ENCODE measurements at regions not wholly inside any gene's neighbourhood (a gene's known extent, or its start where the extent isn't known, plus 50 kb on each side); places are given as distances from the start of the nearest gene placed in this dataset.

DNA sequence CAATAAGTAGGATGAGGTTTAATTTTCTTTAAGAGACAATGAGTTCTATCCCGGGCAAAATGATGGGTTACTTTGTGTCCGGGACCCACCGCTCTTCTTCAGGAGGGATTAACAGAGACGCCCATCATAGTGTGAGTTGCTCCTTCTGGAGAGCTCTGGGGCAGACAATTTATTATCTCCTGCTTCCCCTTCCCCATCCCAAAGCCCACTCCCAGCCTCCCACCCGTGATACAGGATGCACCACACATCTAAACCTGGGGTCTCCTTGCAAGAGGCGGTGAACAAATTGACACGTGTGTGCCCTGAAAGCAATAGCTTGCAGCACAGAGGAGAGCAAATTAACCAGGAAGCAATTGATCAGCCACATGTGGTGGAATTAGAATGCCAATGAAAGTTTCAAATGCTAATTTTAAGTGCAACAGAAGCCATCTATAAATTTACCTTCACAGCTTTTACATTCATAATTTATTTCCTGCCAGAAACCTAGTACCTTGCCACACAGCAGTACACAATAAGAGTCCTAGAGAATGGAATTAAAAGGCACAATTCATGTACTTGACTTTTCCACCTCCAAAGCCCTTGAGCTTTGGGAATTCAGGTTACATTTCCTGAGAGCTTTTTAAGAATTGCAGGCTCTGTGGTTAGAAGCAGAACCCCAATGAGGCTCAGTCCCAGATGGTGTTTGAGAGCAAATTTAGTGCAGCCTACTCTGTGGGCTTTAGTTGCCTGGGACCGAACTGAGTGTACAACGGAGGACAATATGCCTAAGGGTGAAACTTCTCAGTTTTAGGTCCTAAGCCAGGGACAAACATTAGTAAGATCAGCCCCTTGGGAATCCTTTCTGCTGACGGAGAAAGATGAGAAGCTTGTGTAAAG, 399.6 kb downstream of the MED10 start:
- Histone ChIP-seq H3K27me3 (ENCODE audit: control insufficient read depth, insufficient read depth, low read length) (no peaks in the 10 kb centered on the region), H3K27ac (ENCODE audit: low read depth, low read length) (no peak overlapping the region), H3K4me1 (ENCODE audit: control insufficient read depth, insufficient read depth, low read length) (no peaks in the 10 kb centered on the region), H3K36me3 (ENCODE audit: control insufficient read depth, insufficient read depth, low read length) (no peaks in the 10 kb centered on the region), H3K9ac (ENCODE audit: low read length) (no peak overlapping the region), H3K4me3 (ENCODE audit: low read length) (no peak overlapping the region)

DNA sequence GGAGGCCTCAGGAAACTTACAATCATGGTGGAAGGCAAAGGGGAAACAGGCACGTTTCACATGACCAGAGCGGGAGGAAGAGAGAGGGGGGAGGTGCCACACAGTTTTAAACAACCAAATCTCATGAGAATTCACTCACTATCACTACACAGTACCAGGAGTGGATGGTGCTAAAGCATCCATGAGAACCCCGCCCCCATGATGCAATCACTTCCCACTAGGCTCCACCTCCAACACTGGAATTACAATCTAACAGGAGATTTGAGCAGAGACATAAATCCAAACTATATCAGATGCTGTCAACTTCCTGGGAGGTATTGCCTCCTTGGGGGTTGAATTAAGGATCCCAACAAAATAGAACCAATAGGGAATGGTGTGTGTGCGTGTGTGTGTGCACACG, 407.1 kb downstream of the MED10 start:
- Histone ChIP-seq H3K4me1 (ENCODE audit: control insufficient read depth, insufficient read depth, low read length) (no peaks in the 10 kb centered on the region), H3K9ac (ENCODE audit: low read length) (no peak overlapping the region), H3K27me3 (ENCODE audit: control insufficient read depth, insufficient read depth, low read length) (no peaks in the 10 kb centered on the region), H3K27ac (ENCODE audit: low read depth, low read length) (no peak overlapping the region), H3K4me3 (ENCODE audit: low read length) (no peak overlapping the region), H3K36me3 (ENCODE audit: control insufficient read depth, insufficient read depth, low read length) (no peaks in the 10 kb centered on the region)

DNA sequence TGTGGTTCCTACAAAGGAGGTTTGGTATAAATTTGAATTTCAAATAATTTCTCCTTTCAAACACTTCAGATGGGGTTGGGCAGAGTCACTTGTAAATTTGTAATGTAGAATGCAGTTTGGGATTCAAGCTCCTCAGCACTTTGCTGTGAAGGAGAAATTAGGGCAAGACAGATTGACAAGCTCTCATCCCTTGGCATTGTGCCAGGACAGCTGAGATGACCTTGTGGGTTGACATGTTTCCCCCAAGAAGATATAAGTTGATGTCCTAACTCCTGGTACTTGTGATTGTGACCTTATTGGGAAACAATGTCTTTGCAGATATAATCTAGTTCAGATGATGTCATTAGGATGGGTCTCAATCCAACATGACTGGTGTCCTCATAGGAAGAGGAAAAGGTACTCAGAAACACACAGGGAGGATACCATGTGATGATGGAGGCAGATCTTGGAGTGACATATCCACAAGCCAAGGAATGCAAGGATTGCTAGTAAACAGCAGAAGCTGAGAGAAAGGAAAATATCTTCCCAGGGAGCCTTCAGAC, 408.3 kb downstream of the MED10 start:
- Histone ChIP-seq H3K36me3 (ENCODE audit: control insufficient read depth, insufficient read depth, low read length) (no peaks in the 10 kb centered on the region), H3K9ac (ENCODE audit: low read length) (no peak overlapping the region), H3K4me1 (ENCODE audit: control insufficient read depth, insufficient read depth, low read length) (no peaks in the 10 kb centered on the region), H3K27ac (ENCODE audit: low read depth, low read length) (no peak overlapping the region), H3K4me3 (ENCODE audit: low read length) (no peak overlapping the region), H3K27me3 (ENCODE audit: control insufficient read depth, insufficient read depth, low read length) (no peaks in the 10 kb centered on the region)

DNA sequence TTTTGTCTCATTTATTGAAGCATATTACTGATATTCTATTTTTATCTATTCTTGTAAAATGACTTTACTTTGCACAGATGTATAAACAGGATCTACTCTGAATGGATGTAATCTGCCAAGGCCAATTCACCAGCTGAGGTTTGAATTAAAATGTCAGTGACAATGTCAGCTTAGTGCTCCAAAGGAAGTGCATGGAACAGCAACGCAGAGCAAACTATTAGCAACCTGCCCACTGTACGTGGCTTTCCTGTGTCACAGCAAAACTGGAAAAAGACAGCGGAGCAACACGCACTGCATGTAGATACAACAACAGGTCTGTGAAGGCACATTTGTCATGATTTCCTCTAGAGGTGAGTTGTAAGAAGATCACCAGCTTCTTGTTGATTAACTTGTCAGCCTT, 409.4 kb downstream of the MED10 start:
- Histone ChIP-seq H3K4me3 (ENCODE audit: low read length) (no peak overlapping the region), H3K4me1 (ENCODE audit: control insufficient read depth, insufficient read depth, low read length) (no peaks in the 10 kb centered on the region), H3K27me3 (ENCODE audit: control insufficient read depth, insufficient read depth, low read length) (no peaks in the 10 kb centered on the region), H3K27ac (ENCODE audit: low read depth, low read length) (no peak overlapping the region), H3K36me3 (ENCODE audit: control insufficient read depth, insufficient read depth, low read length) (no peaks in the 10 kb centered on the region), H3K9ac (ENCODE audit: low read length) (no peak overlapping the region)

DNA sequence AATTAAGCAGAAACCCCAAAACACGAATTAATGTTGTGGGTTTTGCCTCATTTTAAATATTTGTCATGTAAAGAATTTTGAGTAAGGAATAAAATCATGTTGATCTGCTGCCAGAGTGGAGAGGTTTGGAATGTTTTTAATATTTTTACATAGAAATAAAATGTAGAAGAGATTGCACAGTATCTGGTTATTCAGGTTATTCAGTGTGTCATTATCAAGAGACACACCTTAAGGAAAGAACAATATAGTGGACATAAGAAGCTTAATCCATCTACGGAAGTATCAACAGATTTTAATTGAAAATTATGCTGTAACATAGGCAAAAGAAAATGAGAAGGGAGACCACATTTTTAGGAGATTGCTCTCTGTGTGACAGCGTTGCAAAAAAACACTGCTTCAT, 410.4 kb downstream of the MED10 start:
- H3K27ac ChIP-seq (ENCODE audit: low read depth, low read length) = no peak overlapping the region
- H3K9ac ChIP-seq (ENCODE audit: low read length) = no peak overlapping the region
- H3K4me1 ChIP-seq (ENCODE audit: control insufficient read depth, insufficient read depth, low read length) = no peaks in the 10 kb centered on the region
- H3K4me3 ChIP-seq (ENCODE audit: low read length) = no peak overlapping the region
- no peaks in the 10 kb centered on the region for H3K36me3 ChIP-seq (ENCODE audit: control insufficient read depth, insufficient read depth, low read length)
- no peaks in the 10 kb centered on the region for H3K27me3 ChIP-seq (ENCODE audit: control insufficient read depth, insufficient read depth, low read length)

DNA sequence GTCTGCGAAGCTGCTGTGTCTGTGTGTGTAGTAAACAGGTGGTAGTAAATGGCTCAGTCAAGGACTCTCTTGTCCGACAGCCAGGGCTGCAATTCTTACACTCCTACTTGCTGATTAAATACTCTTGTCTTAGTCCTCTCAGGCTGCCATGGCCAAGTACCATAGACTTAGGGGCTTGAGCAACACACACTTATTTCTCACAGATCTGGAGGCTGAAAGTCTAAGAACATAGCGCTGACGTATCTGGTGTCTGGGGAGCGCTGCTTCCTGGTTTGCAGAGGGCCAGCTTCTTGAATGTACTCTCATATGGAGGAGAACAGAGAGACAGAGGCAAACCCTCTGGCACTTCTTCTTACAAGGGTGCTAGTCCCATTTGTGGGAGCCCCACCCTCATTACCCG, 411.0 kb downstream of the MED10 start:
- no peak overlapping the region for H3K27ac ChIP-seq (ENCODE audit: low read depth, low read length)
- no peak overlapping the region for H3K9ac ChIP-seq (ENCODE audit: low read length)
- no peak overlapping the region for H3K4me3 ChIP-seq (ENCODE audit: low read length)
- no peaks in the 10 kb centered on the region for H3K4me1 ChIP-seq (ENCODE audit: control insufficient read depth, insufficient read depth, low read length)
- no peaks in the 10 kb centered on the region for H3K36me3 ChIP-seq (ENCODE audit: control insufficient read depth, insufficient read depth, low read length)
- no peaks in the 10 kb centered on the region for H3K27me3 ChIP-seq (ENCODE audit: control insufficient read depth, insufficient read depth, low read length)

DNA sequence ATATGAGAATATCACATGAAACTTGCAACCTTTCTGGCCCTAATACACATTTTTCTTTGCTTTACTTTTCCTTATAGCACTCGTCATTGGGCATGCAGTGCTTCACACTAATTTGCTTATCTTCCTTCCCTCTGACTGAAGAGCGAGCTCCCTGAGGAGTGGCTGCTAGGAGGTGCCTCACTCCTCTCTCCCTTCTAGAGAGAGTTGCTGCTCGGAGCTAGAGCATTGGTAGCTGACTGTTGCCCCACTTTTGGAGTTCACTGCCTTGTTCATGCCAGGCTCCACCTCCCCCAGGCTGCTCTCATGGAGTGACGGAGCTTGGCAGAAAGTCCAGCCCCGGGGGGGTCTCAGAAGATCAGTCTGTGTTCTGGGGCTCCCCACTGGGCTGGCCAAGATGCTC, 413.2 kb downstream of the MED10 start:
- H3K9ac ChIP-seq (ENCODE audit: low read length) = no peak overlapping the region
- no peaks in the 10 kb centered on the region for H3K36me3 ChIP-seq (ENCODE audit: control insufficient read depth, insufficient read depth, low read length)
- no peaks in the 10 kb centered on the region for H3K4me1 ChIP-seq (ENCODE audit: control insufficient read depth, insufficient read depth, low read length)
- no peak overlapping the region for H3K4me3 ChIP-seq (ENCODE audit: low read length)
- H3K27me3 ChIP-seq (ENCODE audit: control insufficient read depth, insufficient read depth, low read length) = no peaks in the 10 kb centered on the region
- H3K27ac ChIP-seq (ENCODE audit: low read depth, low read length) = no peak overlapping the region

DNA sequence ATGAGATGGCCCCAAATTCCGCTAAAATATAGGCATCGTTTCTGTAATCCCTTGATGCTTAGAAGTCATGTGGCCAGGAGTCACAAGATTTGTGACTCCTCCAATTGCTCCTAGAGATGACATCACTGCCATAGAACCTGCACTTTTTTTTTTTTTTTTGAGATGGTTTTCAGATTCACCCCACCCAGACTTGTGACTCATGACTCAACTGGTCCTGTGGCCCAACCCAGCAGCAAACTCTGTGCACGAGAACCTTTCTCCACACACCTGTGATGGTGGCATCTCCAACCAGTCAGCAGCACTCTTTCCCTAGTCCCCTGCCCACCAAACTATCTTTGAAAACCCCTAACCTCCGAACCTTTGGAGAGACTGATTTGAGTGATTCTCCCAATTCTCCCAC, 414.0 kb downstream of the MED10 start:
- Histone ChIP-seq H3K9ac (ENCODE audit: low read length) (no peak overlapping the region), H3K4me3 (ENCODE audit: low read length) (no peak overlapping the region), H3K36me3 (ENCODE audit: control insufficient read depth, insufficient read depth, low read length) (no peaks in the 10 kb centered on the region), H3K4me1 (ENCODE audit: control insufficient read depth, insufficient read depth, low read length) (no peaks in the 10 kb centered on the region), H3K27me3 (ENCODE audit: control insufficient read depth, insufficient read depth, low read length) (no peaks in the 10 kb centered on the region), H3K27ac (ENCODE audit: low read depth, low read length) (no peak overlapping the region)

DNA sequence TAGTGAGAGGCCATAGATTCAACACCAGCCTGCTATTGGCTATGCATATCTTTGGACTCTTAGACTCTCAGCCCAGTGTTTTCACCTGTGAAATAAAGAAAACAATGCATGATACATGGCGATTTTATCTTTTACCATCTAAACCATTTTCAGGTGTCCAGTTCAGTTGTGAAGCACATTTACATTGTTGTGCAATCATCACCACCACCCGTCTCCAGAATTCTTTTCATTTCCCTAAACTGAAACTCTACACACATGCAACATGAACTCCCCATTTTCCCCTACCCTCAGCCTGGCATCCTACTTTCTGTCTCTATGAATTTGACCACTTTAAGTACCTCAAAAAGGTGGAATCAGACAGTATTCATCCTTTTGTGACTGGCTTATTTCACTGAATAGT, 420.6 kb downstream of the MED10 start:
- no peak overlapping the region for H3K27ac ChIP-seq (ENCODE audit: low read depth, low read length)

DNA sequence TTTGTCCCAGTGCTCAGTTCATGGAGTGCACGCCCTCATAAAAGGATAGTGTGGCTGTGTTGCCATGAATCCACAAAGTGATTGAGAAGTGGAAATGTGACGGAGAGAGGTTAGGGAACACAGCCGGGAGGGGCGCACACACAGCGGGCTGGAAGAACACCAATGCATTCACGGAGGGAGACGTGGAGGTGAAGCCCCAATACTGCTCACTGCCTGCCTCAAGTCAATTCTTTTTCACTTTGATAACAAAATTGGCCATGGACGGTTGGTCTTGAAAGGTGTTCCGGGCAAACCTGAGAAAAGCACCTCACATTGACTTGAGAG, 424.1 kb downstream of the MED10 start:
- no peaks in the 10 kb centered on the region for H3K27me3 ChIP-seq (ENCODE audit: control insufficient read depth, insufficient read depth, low read length)
- no peak overlapping the region for H3K4me3 ChIP-seq (ENCODE audit: low read length)
- H3K36me3 ChIP-seq (ENCODE audit: control insufficient read depth, insufficient read depth, low read length) = no peaks in the 10 kb centered on the region
- no peaks in the 10 kb centered on the region for H3K4me1 ChIP-seq (ENCODE audit: control insufficient read depth, insufficient read depth, low read length)
- H3K27ac ChIP-seq (ENCODE audit: low read depth, low read length) = no peak overlapping the region
- H3K9ac ChIP-seq (ENCODE audit: low read length) = no peak overlapping the region

More for the DNA sequence above, 420.6 kb downstream of the MED10 start:
- Histone ChIP-seq H3K9ac (ENCODE audit: low read length) (no peak overlapping the region), H3K4me1 (ENCODE audit: control insufficient read depth, insufficient read depth, low read length) (no peaks in the 10 kb centered on the region), H3K36me3 (ENCODE audit: control insufficient read depth, insufficient read depth, low read length) (no peaks in the 10 kb centered on the region), H3K4me3 (ENCODE audit: low read length) (no peak overlapping the region), H3K27me3 (ENCODE audit: control insufficient read depth, insufficient read depth, low read length) (no peaks in the 10 kb centered on the region)

DNA sequence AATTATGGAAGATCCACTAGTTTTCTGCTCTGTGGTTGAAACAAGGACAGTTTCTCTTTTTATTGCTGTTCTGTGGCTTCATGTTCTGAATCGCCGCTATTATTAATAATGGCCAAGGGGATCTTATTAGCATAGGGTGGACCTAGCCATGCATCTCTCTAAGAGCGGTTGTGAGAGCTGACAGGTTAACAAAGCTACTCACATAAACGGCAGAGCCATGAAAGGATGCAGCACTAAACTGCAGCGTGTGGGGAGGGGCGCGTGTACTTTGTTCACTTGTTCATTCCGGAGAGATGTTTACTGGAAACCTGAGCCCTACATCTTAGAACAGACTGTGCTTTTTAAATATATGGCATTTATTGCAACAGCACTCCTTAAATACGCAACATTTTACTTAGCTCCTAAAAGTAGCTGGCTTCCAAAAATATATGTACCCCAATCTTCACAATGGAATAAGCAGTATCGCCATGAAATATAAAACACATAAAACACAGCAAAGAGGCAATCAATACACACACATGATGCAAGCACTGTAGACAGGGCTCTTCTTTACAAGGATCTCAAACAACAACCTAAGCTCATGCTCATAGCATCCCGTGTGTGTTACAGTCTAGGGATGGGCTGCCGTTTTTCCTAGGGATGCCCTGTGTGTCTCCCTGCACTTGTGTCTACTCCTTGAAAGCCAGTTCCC, 424.6 kb downstream of the MED10 start:
- Histone ChIP-seq H3K4me3 (ENCODE audit: low read length) (no peak overlapping the region), H3K36me3 (ENCODE audit: control insufficient read depth, insufficient read depth, low read length) (no peaks in the 10 kb centered on the region), H3K27ac (ENCODE audit: low read depth, low read length) (no peak overlapping the region), H3K27me3 (ENCODE audit: control insufficient read depth, insufficient read depth, low read length) (no peaks in the 10 kb centered on the region), H3K9ac (ENCODE audit: low read length) (no peak overlapping the region), H3K4me1 (ENCODE audit: control insufficient read depth, insufficient read depth, low read length) (no peaks in the 10 kb centered on the region)

DNA sequence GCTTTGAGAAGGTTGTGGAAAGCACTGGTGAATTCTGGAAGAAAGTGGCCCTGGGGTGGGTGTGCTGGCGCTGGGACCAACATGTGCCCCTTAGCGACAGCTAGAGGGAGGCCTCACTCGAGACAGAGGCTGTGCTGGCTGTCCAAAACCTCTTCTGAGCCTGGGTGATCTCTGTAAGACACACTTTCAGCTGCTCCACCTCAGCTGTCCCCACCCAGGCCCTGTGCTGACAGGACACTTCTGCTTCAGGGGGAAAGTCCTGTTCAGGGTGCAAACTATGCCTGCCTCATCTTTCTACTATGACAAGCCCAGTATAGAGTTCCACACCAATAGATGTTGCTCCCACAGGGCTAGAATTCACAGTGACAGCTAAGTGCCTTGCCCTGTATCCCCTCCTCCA, 426.4 kb downstream of the MED10 start:
- Histone ChIP-seq H3K9ac (ENCODE audit: low read length) (no peak overlapping the region), H3K36me3 (ENCODE audit: control insufficient read depth, insufficient read depth, low read length) (no peaks in the 10 kb centered on the region), H3K27me3 (ENCODE audit: control insufficient read depth, insufficient read depth, low read length) (no peaks in the 10 kb centered on the region), H3K4me3 (ENCODE audit: low read length) (no peak overlapping the region), H3K27ac (ENCODE audit: low read depth, low read length) (no peak overlapping the region), H3K4me1 (ENCODE audit: control insufficient read depth, insufficient read depth, low read length) (no peaks in the 10 kb centered on the region)

DNA sequence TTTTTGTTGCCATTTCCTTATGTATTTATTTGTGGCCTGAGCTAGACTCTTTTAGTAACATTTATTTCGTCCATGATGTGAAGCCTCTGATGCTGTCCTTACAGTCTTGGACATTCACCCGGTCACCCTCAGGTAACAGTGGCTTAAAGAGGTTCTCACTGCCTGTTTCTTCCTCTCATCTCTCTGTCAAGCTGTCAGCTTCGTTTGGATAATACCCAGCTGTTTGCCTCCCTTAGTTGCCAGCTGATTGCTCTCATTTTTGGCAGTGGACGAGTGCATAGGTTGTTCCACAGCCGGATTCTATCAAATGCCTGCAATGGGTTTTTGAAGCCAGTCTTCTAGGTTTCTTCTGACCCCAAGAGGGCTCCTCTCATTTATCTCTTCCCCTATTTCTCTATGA, 427.7 kb downstream of the MED10 start:
- no peak overlapping the region for H3K27ac ChIP-seq (ENCODE audit: low read depth, low read length)
- no peak overlapping the region for H3K4me3 ChIP-seq (ENCODE audit: low read length)
- H3K4me1 ChIP-seq (ENCODE audit: control insufficient read depth, insufficient read depth, low read length) = no peaks in the 10 kb centered on the region
- H3K27me3 ChIP-seq (ENCODE audit: control insufficient read depth, insufficient read depth, low read length) = no peaks in the 10 kb centered on the region
- H3K36me3 ChIP-seq (ENCODE audit: control insufficient read depth, insufficient read depth, low read length) = no peaks in the 10 kb centered on the region
- no peak overlapping the region for H3K9ac ChIP-seq (ENCODE audit: low read length)
